ENCODE measurements at regions not wholly inside any gene's neighbourhood (a gene's known extent, or its start where the extent isn't known, plus 50 kb on each side); places are given as distances from the start of the nearest gene placed in this dataset.

- no peak for TF ChIP-seq CTCF (conservative IDR thresholded peaks at IDR 0.05)
- TF ChIP-seq ZFX (IDR thresholded peaks at IDR 0.05): no peak
Measured at GRCh38 chr9:86591472-86591871, 237.3 kb upstream of the TUT7 start.
